MM.1S (cell line): ENCODE measurements at regions not wholly inside any gene's neighbourhood (a gene's known extent, or its start where the extent isn't known, plus 50 kb on each side); places are given as distances from the start of the nearest gene placed in this dataset.

ENCODE experiments used
- DNase-seq: peaks from one replicate; pipeline ENCODE4 v3.0.0-alpha.2; 2015
- H2AFZ ChIP-seq: fragments of 300-600 bp; sonication (generic); 2 replicates; pipeline ENCODE4 v1.6.0; 2016; ENCODE audit warnings: antibody characterized with exemption, low read length
- H3F3A ChIP-seq: fragments of 300-600 bp; sonication (generic); 2 replicates; pipeline ENCODE4 v1.6.1; 2016; ENCODE audit warnings: mild to moderate bottlenecking, antibody characterized with exemption, low read length, moderate library complexity, mixed read lengths; ENCODE audit not compliant: insufficient read depth
- H3K27ac ChIP-seq: fragments of 300-600 bp; sonication (generic); 2 replicates; pipeline ENCODE4 v1.5.1; 2016; ENCODE audit warnings: mild to moderate bottlenecking, low read length
- H3K27me3 ChIP-seq: fragments of 300-600 bp; sonication (generic); replicated peaks from 2 replicates; pipeline ENCODE4 v1.6.0; 2016; ENCODE audit warnings: low read length; ENCODE audit not compliant: insufficient read depth
- H3K36me3 ChIP-seq: fragments of 300-600 bp; sonication (generic); replicated peaks from 2 replicates; pipeline ENCODE4 v1.6.1; 2016; ENCODE audit warnings: mild to moderate bottlenecking, low read length, mixed read lengths; ENCODE audit not compliant: insufficient read depth
- H3K4me1 ChIP-seq: fragments of 300-600 bp; sonication (generic); 2 replicates; pipeline ENCODE4 v1.6.1; 2016; ENCODE audit warnings: low read length, mixed read lengths
- H3K4me2 ChIP-seq: fragments of 300-600 bp; sonication (generic); 2 replicates; pipeline ENCODE4 v1.6.0; 2016; ENCODE audit warnings: low read depth, low read length
- H3K4me3 ChIP-seq: fragments of 300-600 bp; sonication (generic); 2 replicates; pipeline ENCODE4 v1.5.1; 2016; ENCODE audit warnings: low read length, mixed read lengths
- H3K79me2 ChIP-seq: fragments of 300-600 bp; sonication (generic); 2 replicates; pipeline ENCODE4 v1.6.1; 2016; ENCODE audit warnings: mixed run types, low read length, mixed read lengths
- H3K9ac ChIP-seq: fragments of 300-600 bp; sonication (generic); 2 replicates; pipeline ENCODE4 v1.6.1; 2016; ENCODE audit warnings: low read length, mixed read lengths
- H3K9me2 ChIP-seq: fragments of 300-600 bp; sonication (generic); replicated peaks from 2 replicates; pipeline ENCODE4 v1.6.1; 2016; ENCODE audit warnings: mild to moderate bottlenecking, low read length, mixed read lengths; ENCODE audit not compliant: insufficient read depth
- H3K9me3 ChIP-seq: fragments of 300-600 bp; sonication (generic); replicated peaks from 2 replicates; pipeline ENCODE4 v1.6.1; 2016; ENCODE audit warnings: mild to moderate bottlenecking, low read length, mixed read lengths; ENCODE audit not compliant: insufficient read depth
- H4K20me1 ChIP-seq: fragments of 300-600 bp; sonication (generic); 2 replicates; pipeline ENCODE4 v1.6.1; 2016; ENCODE audit warnings: mild to moderate bottlenecking, low read length, moderate library complexity, mixed read lengths; ENCODE audit not compliant: insufficient read depth
- CTCF ChIP-seq: fragments of 300-600 bp; sonication (generic); IDR thresholded peaks from 2 replicates; pipeline ENCODE4 v1.5.1; 2016; ENCODE audit warnings: antibody characterized with exemption, low read length, mixed read lengths
- EZH2 ChIP-seq: fragments of 300-600 bp; sonication (generic); optimal IDR thresholded peaks from 2 replicates; pipeline ENCODE3; 2017; ENCODE audit warnings: low read depth, mild to moderate bottlenecking, antibody characterized with exemption, low read length, mixed read lengths
- EZH2phosphoT487 ChIP-seq: fragments of 300-600 bp; sonication (generic); IDR thresholded peaks from 2 replicates; pipeline ENCODE4 v1.6.1; 2018; ENCODE audit warnings: antibody characterized with exemption, low read length

GRCh38 chr2:23248667-23249066 is 136.3 kb upstream of the KLHL29 start:
- Histone ChIP-seq H4K20me1 (no peaks in the 10 kb centered on the region), H3K9me2 (no peaks in the 10 kb centered on the region), H3K9ac (no peak overlapping the region), H3K27me3 (no peaks in the 10 kb centered on the region), H3K4me3 (no peak overlapping the region), H3K9me3 (no peaks in the 10 kb centered on the region), H2AFZ (no peak overlapping the region), H3K27ac (no peak overlapping the region), H3K4me1 (no peaks in the 10 kb centered on the region), H3F3A (no peaks in the 10 kb centered on the region), H3K4me2 (no peak overlapping the region), H3K36me3 (no peaks in the 10 kb centered on the region), H3K79me2 (no peaks in the 10 kb centered on the region)
- no peak for DNase-seq
- TF ChIP-seq EZH2phosphoT487 = no peak
- TF ChIP-seq CTCF = no peak
- TF ChIP-seq EZH2 = no peak

GRCh38 chr2:23249348-23249747 is 135.6 kb upstream of the KLHL29 start:
- Histone ChIP-seq H3K27ac (no peak overlapping the region), H3K9ac (no peak overlapping the region), H3K9me2 (no peaks in the 10 kb centered on the region), H3K9me3 (no peaks in the 10 kb centered on the region), H3K79me2 (no peaks in the 10 kb centered on the region), H4K20me1 (no peaks in the 10 kb centered on the region), H3K36me3 (no peaks in the 10 kb centered on the region), H3F3A (no peaks in the 10 kb centered on the region), H3K27me3 (no peaks in the 10 kb centered on the region), H3K4me1 (no peaks in the 10 kb centered on the region), H2AFZ (no peak overlapping the region), H3K4me2 (no peak overlapping the region), H3K4me3 (no peak overlapping the region)
- no peak for DNase-seq
- TF ChIP-seq CTCF (no peak), EZH2phosphoT487 (no peak), EZH2 (no peak)

GRCh38 chr2:23250371-23250770 is 134.6 kb upstream of the KLHL29 start:
- H3K27ac ChIP-seq = no peak overlapping the region
- H3K36me3 ChIP-seq = no peaks in the 10 kb centered on the region
- TF ChIP-seq CTCF (no peak), EZH2 (no peak), EZH2phosphoT487 (no peak)
- H3K4me2 ChIP-seq = no peak overlapping the region
- no peaks in the 10 kb centered on the region for H3K9me2 ChIP-seq
- no peaks in the 10 kb centered on the region for H3K27me3 ChIP-seq
- H3K4me3 ChIP-seq = no peak overlapping the region
- no peak overlapping the region for H3K9ac ChIP-seq
- no peaks in the 10 kb centered on the region for H3F3A ChIP-seq
- no peaks in the 10 kb centered on the region for H3K9me3 ChIP-seq
- no peaks in the 10 kb centered on the region for H3K79me2 ChIP-seq
- H2AFZ ChIP-seq = no peak overlapping the region
- H4K20me1 ChIP-seq = no peaks in the 10 kb centered on the region
- no peak for DNase-seq
- no peaks in the 10 kb centered on the region for H3K4me1 ChIP-seq
